NCI-H128 (cell line): ENCODE measurements at regions not wholly inside any gene's neighbourhood (a gene's known extent, or its start where the extent isn't known, plus 50 kb on each side); places are given as distances from the start of the nearest gene placed in this dataset.

Experiments
- DNase-seq: peaks from one replicate; lab custom pipeline; 2025; ENCODE audit not compliant: unreplicated experiment; lab: John Stamatoyannopoulos, UW

GRCh38 chr14:89014569-89014850 is 190.1 kb downstream of the TTC8 start:
- DNase-seq, result no peak

GRCh38 chr14:89015016-89015415 is 190.6 kb downstream of the TTC8 start:
- no peak for DNase-seq

GRCh38 chr14:89017417-89017816 is 193.0 kb downstream of the TTC8 start:
- DNase-seq, result no peak

GRCh38 chr14:89022274-89022673 is 197.8 kb downstream of the TTC8 start:
- no peak for DNase-seq

GRCh38 chr14:89024691-89025090 is 200.2 kb downstream of the TTC8 start:
- no peak for DNase-seq

GRCh38 chr14:89025561-89026236 is 201.2 kb downstream of the TTC8 start:
- no peak for DNase-seq

GRCh38 chr14:89027097-89027740 is 202.8 kb downstream of the TTC8 start:
- DNase-seq, result peak; percentile 25

- no peak for DNase-seq
Measured at GRCh38 chr14:89028462-89029134, 204.1 kb downstream of the TTC8 start.

- no peak for DNase-seq
Measured at GRCh38 chr14:89029961-89030694, 205.7 kb downstream of the TTC8 start.

- no peak for DNase-seq
Measured at GRCh38 chr14:89030921-89031320, 206.5 kb downstream of the TTC8 start.

- no peak for DNase-seq
Measured at GRCh38 chr14:89032086-89032649, 207.7 kb downstream of the TTC8 start.

- DNase-seq, result no peak
Measured at GRCh38 chr14:89033756-89034155, 209.3 kb downstream of the TTC8 start.

GRCh38 chr14:89036371-89036770 is 211.9 kb downstream of the TTC8 start:
- no peak for DNase-seq

- no peak for DNase-seq
Measured at GRCh38 chr14:89037065-89037464, 212.6 kb downstream of the TTC8 start.

- no peak for DNase-seq
Measured at GRCh38 chr14:89040080-89040459, 215.6 kb downstream of the TTC8 start.

- DNase-seq, result peak; percentile 87
Measured at GRCh38 chr14:89040460-89041256, 216.2 kb downstream of the TTC8 start.

GRCh38 chr14:89041257-89041582 is 216.8 kb downstream of the TTC8 start:
- peak; percentile 41 for DNase-seq

- no peak for DNase-seq
Measured at GRCh38 chr14:89042021-89042420, 217.6 kb downstream of the TTC8 start.

GRCh38 chr14:89053303-89053702 is 228.9 kb downstream of the TTC8 start:
- no peak for DNase-seq

- no peak for DNase-seq
Measured at GRCh38 chr14:89056394-89056793, 231.9 kb downstream of the TTC8 start.

- DNase-seq, result no peak
Measured at GRCh38 chr14:89058697-89059096, 234.2 kb downstream of the TTC8 start.
